ENCODE measurements at regions not wholly inside any gene's neighbourhood (a gene's known extent, or its start where the extent isn't known, plus 50 kb on each side); places are given as distances from the start of the nearest gene placed in this dataset.

- Mint-ChIP-seq H3K27ac (no peak overlapping the region), H3K9me3 (no peaks in the 10 kb centered on the region), H3K4me3 (no peak overlapping the region), H3K36me3 (ENCODE audit: low read depth) (no peaks in the 10 kb centered on the region), H3K4me1 (ENCODE audit: low read depth) (no peaks in the 10 kb centered on the region), H3K27me3 (ENCODE audit: low read depth) (no peaks in the 10 kb centered on the region)
Observed at GRCh38 chr14:66177935-66178334, 308.2 kb upstream of the CCDC196 start.

GRCh38 chr14:66196670-66197069, 289.5 kb upstream of the CCDC196 start:
- no peak overlapping the region for H3K27ac Mint-ChIP-seq
- H3K36me3 Mint-ChIP-seq (ENCODE audit: low read depth) = no peaks in the 10 kb centered on the region
- no peak overlapping the region for H3K4me3 Mint-ChIP-seq
- H3K27me3 Mint-ChIP-seq (ENCODE audit: low read depth) = peaks cover 3% of the 10 kb centered on the region
- H3K9me3 Mint-ChIP-seq = peaks cover 6% of the 10 kb centered on the region
- H3K4me1 Mint-ChIP-seq (ENCODE audit: low read depth) = no peaks in the 10 kb centered on the region

GRCh38 chr14:66197276-66197675, 288.9 kb upstream of the CCDC196 start:
- Mint-ChIP-seq H3K27me3 (ENCODE audit: low read depth) (peaks cover 3% of the 10 kb centered on the region), H3K36me3 (ENCODE audit: low read depth) (no peaks in the 10 kb centered on the region), H3K27ac (no peak overlapping the region), H3K9me3 (peaks cover 6% of the 10 kb centered on the region), H3K4me3 (no peak overlapping the region), H3K4me1 (ENCODE audit: low read depth) (no peaks in the 10 kb centered on the region)

GRCh38 chr14:66206554-66206953, 279.6 kb upstream of the CCDC196 start:
- H3K27ac Mint-ChIP-seq = no peak overlapping the region
- no peaks in the 10 kb centered on the region for H3K27me3 Mint-ChIP-seq (ENCODE audit: low read depth)

GRCh38 chr14:66216763-66217162, 269.4 kb upstream of the CCDC196 start:
- Mint-ChIP-seq H3K27me3 (ENCODE audit: low read depth) (peaks cover 4% of the 10 kb centered on the region), H3K27ac (no peak overlapping the region), H3K9me3 (peaks cover 26% of the 10 kb centered on the region), H3K36me3 (ENCODE audit: low read depth) (no peaks in the 10 kb centered on the region), H3K4me1 (ENCODE audit: low read depth) (no peaks in the 10 kb centered on the region), H3K4me3 (no peak overlapping the region)

More at GRCh38 chr14:66206554-66206953, 279.6 kb upstream of the CCDC196 start:
- Mint-ChIP-seq H3K4me1 (ENCODE audit: low read depth) (no peaks in the 10 kb centered on the region), H3K9me3 (peaks cover 28% of the 10 kb centered on the region), H3K36me3 (ENCODE audit: low read depth) (peaks cover 1% of the 10 kb centered on the region), H3K4me3 (no peak overlapping the region)

- Mint-ChIP-seq H3K27ac (no peak overlapping the region), H3K36me3 (ENCODE audit: low read depth) (no peaks in the 10 kb centered on the region), H3K27me3 (ENCODE audit: low read depth) (no peaks in the 10 kb centered on the region), H3K4me3 (no peak overlapping the region), H3K9me3 (peaks cover 26% of the 10 kb centered on the region), H3K4me1 (ENCODE audit: low read depth) (no peaks in the 10 kb centered on the region)
Observed at GRCh38 chr14:66219886-66220285, 266.3 kb upstream of the CCDC196 start.

- Mint-ChIP-seq H3K36me3 (ENCODE audit: low read depth) (no peaks in the 10 kb centered on the region), H3K9me3 (peaks cover 19% of the 10 kb centered on the region)
Observed at GRCh38 chr14:66224492-66225178, 261.5 kb upstream of the CCDC196 start.

GRCh38 chr14:66225337-66225736, 260.8 kb upstream of the CCDC196 start:
- Mint-ChIP-seq H3K4me3 (no peak overlapping the region), H3K27ac (no peak overlapping the region), H3K27me3 (ENCODE audit: low read depth) (peaks cover 2% of the 10 kb centered on the region), H3K36me3 (ENCODE audit: low read depth) (no peaks in the 10 kb centered on the region), H3K9me3 (peaks cover 19% of the 10 kb centered on the region), H3K4me1 (ENCODE audit: low read depth) (peaks cover 5% of the 10 kb centered on the region)

More at GRCh38 chr14:66224492-66225178, 261.5 kb upstream of the CCDC196 start:
- Mint-ChIP-seq H3K4me1 (ENCODE audit: low read depth) (peaks cover 5% of the 10 kb centered on the region), H3K27me3 (ENCODE audit: low read depth) (no peaks in the 10 kb centered on the region), H3K4me3 (no peak overlapping the region), H3K27ac (no peak overlapping the region)

GRCh38 chr14:66228267-66228970, 257.8 kb upstream of the CCDC196 start:
- Mint-ChIP-seq H3K36me3 (ENCODE audit: low read depth) (no peaks in the 10 kb centered on the region), H3K9me3 (peaks cover 19% of the 10 kb centered on the region), H3K4me1 (ENCODE audit: low read depth) (peaks cover 5% of the 10 kb centered on the region), H3K4me3 (no peak overlapping the region), H3K27ac (no peak overlapping the region), H3K27me3 (ENCODE audit: low read depth) (peaks cover 22% of the 10 kb centered on the region)

GRCh38 chr14:66231820-66232219, 254.4 kb upstream of the CCDC196 start:
- no peak overlapping the region for H3K27ac Mint-ChIP-seq
- H3K27me3 Mint-ChIP-seq (ENCODE audit: low read depth) = peaks cover 22% of the 10 kb centered on the region
- no peak overlapping the region for H3K4me3 Mint-ChIP-seq
- peaks cover 5% of the 10 kb centered on the region for H3K4me1 Mint-ChIP-seq (ENCODE audit: low read depth)
- H3K36me3 Mint-ChIP-seq (ENCODE audit: low read depth) = no peaks in the 10 kb centered on the region
- H3K9me3 Mint-ChIP-seq = peaks cover 15% of the 10 kb centered on the region

GRCh38 chr14:66233591-66233990, 252.6 kb upstream of the CCDC196 start:
- peaks cover 5% of the 10 kb centered on the region for H3K9me3 Mint-ChIP-seq
- no peak overlapping the region for H3K27ac Mint-ChIP-seq
- H3K4me3 Mint-ChIP-seq = no peak overlapping the region

GRCh38 chr14:66234411-66234810, 251.8 kb upstream of the CCDC196 start:
- H3K36me3 Mint-ChIP-seq (ENCODE audit: low read depth) = no peaks in the 10 kb centered on the region
- no peaks in the 10 kb centered on the region for H3K9me3 Mint-ChIP-seq
- no peak overlapping the region for H3K27ac Mint-ChIP-seq
- H3K27me3 Mint-ChIP-seq (ENCODE audit: low read depth) = peaks cover 23% of the 10 kb centered on the region
- H3K4me3 Mint-ChIP-seq = no peak overlapping the region
- no peaks in the 10 kb centered on the region for H3K4me1 Mint-ChIP-seq (ENCODE audit: low read depth)

More at GRCh38 chr14:66233591-66233990, 252.6 kb upstream of the CCDC196 start:
- H3K4me1 Mint-ChIP-seq (ENCODE audit: low read depth) = no peaks in the 10 kb centered on the region
- H3K36me3 Mint-ChIP-seq (ENCODE audit: low read depth) = no peaks in the 10 kb centered on the region
- peaks cover 22% of the 10 kb centered on the region for H3K27me3 Mint-ChIP-seq (ENCODE audit: low read depth)

- Mint-ChIP-seq H3K4me1 (ENCODE audit: low read depth) (no peaks in the 10 kb centered on the region), H3K9me3 (no peaks in the 10 kb centered on the region), H3K4me3 (no peak overlapping the region), H3K27me3 (ENCODE audit: low read depth) (peaks cover 8% of the 10 kb centered on the region), H3K36me3 (ENCODE audit: low read depth) (no peaks in the 10 kb centered on the region), H3K27ac (no peak overlapping the region)
Observed at GRCh38 chr14:66237741-66238140, 248.4 kb upstream of the CCDC196 start.

GRCh38 chr14:66238969-66239368, 247.2 kb upstream of the CCDC196 start:
- Mint-ChIP-seq H3K4me1 (ENCODE audit: low read depth) (no peaks in the 10 kb centered on the region), H3K27me3 (ENCODE audit: low read depth) (peaks cover 4% of the 10 kb centered on the region), H3K36me3 (ENCODE audit: low read depth) (no peaks in the 10 kb centered on the region), H3K27ac (no peak overlapping the region), H3K9me3 (no peaks in the 10 kb centered on the region), H3K4me3 (no peak overlapping the region)

- Mint-ChIP-seq H3K9me3 (no peaks in the 10 kb centered on the region), H3K36me3 (ENCODE audit: low read depth) (no peaks in the 10 kb centered on the region), H3K27ac (no peak overlapping the region), H3K4me1 (ENCODE audit: low read depth) (no peaks in the 10 kb centered on the region), H3K4me3 (no peak overlapping the region), H3K27me3 (ENCODE audit: low read depth) (peaks cover 5% of the 10 kb centered on the region)
Observed at GRCh38 chr14:66239589-66239988, 246.6 kb upstream of the CCDC196 start.

Measured in T-helper 1 cell treated with Interleukin-12 subunit alpha and Interleukin-12 subunit beta and Interleukin-4 antibody, amounts not matched to agents 30 μg/mL and 1 μg/mL, for 36 hours (primary cell).